ENCODE measurements at regions not wholly inside any gene's neighbourhood (a gene's known extent, or its start where the extent isn't known, plus 50 kb on each side); places are given as distances from the start of the nearest gene placed in this dataset.

- H3K9me3 ChIP-seq (ENCODE audit: control insufficient read depth, low read length): no peaks in the 10 kb centered on the region
- no peaks in the 10 kb centered on the region for H3K36me3 ChIP-seq (ENCODE audit: control insufficient read depth in 1 of 2, insufficient read depth in 2 of 2, low read length in 1 of 2)
- 38 to 67% methylated on average over 8 of the region's 8 CpGs for WGBS, 2 donors
- no peaks in the 10 kb centered on the region for H3K27me3 ChIP-seq (ENCODE audit: control insufficient read depth in 1 of 2, insufficient read depth in 2 of 2, low read length in 1 of 2)
- DNase-seq (no peak), ATAC-seq (ENCODE audit: low FRiP score) (no peak)
- no peaks in the 10 kb centered on the region for H3K4me1 ChIP-seq (ENCODE audit: control insufficient read depth in 1 of 2, insufficient read depth in 2 of 2, low read length in 2 of 2)
- H3K27ac ChIP-seq (ENCODE audit: low read depth in 1 of 2, low read length in 2 of 2): no peak overlapping the region
- intact Hi-C loops (cut with DNase I): no loop called here
- H3K4me3 ChIP-seq (ENCODE audit: low read length in 2 of 2): no peak overlapping the region
Measured at GRCh38 chr11:45400591-45400990, 114.5 kb upstream of the SYT13 start.

- 69 to 77% methylated on average over 3 of the region's 3 CpGs for WGBS, 2 donors
- no peaks in the 10 kb centered on the region for H3K4me1 ChIP-seq (ENCODE audit: control insufficient read depth in 1 of 2, insufficient read depth in 2 of 2, low read length in 2 of 2)
- H3K36me3 ChIP-seq (ENCODE audit: control insufficient read depth in 1 of 2, insufficient read depth in 2 of 2, low read length in 1 of 2): no peaks in the 10 kb centered on the region
- intact Hi-C loops (cut with DNase I): no loop called here
- DNase-seq (no peak), ATAC-seq (ENCODE audit: low FRiP score) (no peak)
- no peaks in the 10 kb centered on the region for H3K9me3 ChIP-seq (ENCODE audit: control insufficient read depth, low read length)
- H3K27ac ChIP-seq (ENCODE audit: low read depth in 1 of 2, low read length in 2 of 2): no peak overlapping the region
- no peak overlapping the region for H3K4me3 ChIP-seq (ENCODE audit: low read length in 2 of 2)
- no peaks in the 10 kb centered on the region for H3K27me3 ChIP-seq (ENCODE audit: control insufficient read depth in 1 of 2, insufficient read depth in 2 of 2, low read length in 1 of 2)
Measured at GRCh38 chr11:45399166-45399565, 113.0 kb upstream of the SYT13 start.

GRCh38 chr11:45398325-45398724 lies 112.2 kb upstream of the SYT13 start:
- no peak for DNase-seq
- no peaks in the 10 kb centered on the region for H3K27me3 ChIP-seq (ENCODE audit: control insufficient read depth in 1 of 2, insufficient read depth in 2 of 2, low read length in 1 of 2)
- H3K9me3 ChIP-seq (ENCODE audit: control insufficient read depth, low read length): no peaks in the 10 kb centered on the region
- 93 to 94% methylated on average over 8 of the region's 8 CpGs for WGBS, 2 donors
- no peaks in the 10 kb centered on the region for H3K36me3 ChIP-seq (ENCODE audit: control insufficient read depth in 1 of 2, insufficient read depth in 2 of 2, low read length in 1 of 2)
- intact Hi-C loops (cut with DNase I): no loop called here
- no peak overlapping the region for H3K4me3 ChIP-seq (ENCODE audit: low read length in 2 of 2)
- ATAC-seq (ENCODE audit: low FRiP score): no peak
- H3K27ac ChIP-seq (ENCODE audit: low read depth in 1 of 2, low read length in 2 of 2): no peak overlapping the region
- H3K4me1 ChIP-seq (ENCODE audit: control insufficient read depth in 1 of 2, insufficient read depth in 2 of 2, low read length in 2 of 2): no peaks in the 10 kb centered on the region

- intact Hi-C loops (cut with DNase I): no loop called here
- H3K4me1 ChIP-seq (ENCODE audit: control insufficient read depth in 1 of 2, insufficient read depth in 2 of 2, low read length in 2 of 2): no peaks in the 10 kb centered on the region
- H3K27me3 ChIP-seq (ENCODE audit: control insufficient read depth in 1 of 2, insufficient read depth in 2 of 2, low read length in 1 of 2): no peaks in the 10 kb centered on the region
- no peak overlapping the region for H3K4me3 ChIP-seq (ENCODE audit: low read length in 2 of 2)
- no peaks in the 10 kb centered on the region for H3K36me3 ChIP-seq (ENCODE audit: control insufficient read depth in 1 of 2, insufficient read depth in 2 of 2, low read length in 1 of 2)
- WGBS, 2 donors: 64 to 76% methylated on average over 4 of the region's 4 CpGs
- ATAC-seq (ENCODE audit: low FRiP score) (no peak), DNase-seq (no peak)
- H3K27ac ChIP-seq (ENCODE audit: low read depth in 1 of 2, low read length in 2 of 2): no peak overlapping the region
- H3K9me3 ChIP-seq (ENCODE audit: control insufficient read depth, low read length): no peaks in the 10 kb centered on the region
Measured at GRCh38 chr11:45396394-45396793, 110.3 kb upstream of the SYT13 start.

GRCh38 chr11:45395947-45396346 lies 109.8 kb upstream of the SYT13 start:
- 88 to 94% methylated on average over 5 of the region's 5 CpGs for WGBS, 2 donors

GRCh38 chr11:45395421-45395820 lies 109.3 kb upstream of the SYT13 start:
- no peak for ATAC-seq (ENCODE audit: low FRiP score)
- WGBS, 2 donors: 97 to 98% methylated on average over 6 of the region's 6 CpGs
- Histone ChIP-seq H3K27ac (ENCODE audit: low read depth in 1 of 2, low read length in 2 of 2) (no peak overlapping the region), H3K4me3 (ENCODE audit: low read length in 2 of 2) (no peak overlapping the region), H3K4me1 (ENCODE audit: control insufficient read depth in 1 of 2, insufficient read depth in 2 of 2, low read length in 2 of 2) (no peaks in the 10 kb centered on the region), H3K9me3 (ENCODE audit: control insufficient read depth, low read length) (no peaks in the 10 kb centered on the region), H3K36me3 (ENCODE audit: control insufficient read depth in 1 of 2, insufficient read depth in 2 of 2, low read length in 1 of 2) (no peaks in the 10 kb centered on the region), H3K27me3 (ENCODE audit: control insufficient read depth in 1 of 2, insufficient read depth in 2 of 2, low read length in 1 of 2) (no peaks in the 10 kb centered on the region)
- DNase-seq: no peak
- intact Hi-C loops (cut with DNase I): no loop called here

More at GRCh38 chr11:45395947-45396346, 109.8 kb upstream of the SYT13 start:
- H3K4me1 ChIP-seq (ENCODE audit: control insufficient read depth in 1 of 2, insufficient read depth in 2 of 2, low read length in 2 of 2): no peaks in the 10 kb centered on the region
- no peak overlapping the region for H3K27ac ChIP-seq (ENCODE audit: low read depth in 1 of 2, low read length in 2 of 2)
- DNase-seq (no peak), ATAC-seq (ENCODE audit: low FRiP score) (no peak)
- intact Hi-C loops (cut with DNase I): no loop called here
- H3K27me3 ChIP-seq (ENCODE audit: control insufficient read depth in 1 of 2, insufficient read depth in 2 of 2, low read length in 1 of 2): no peaks in the 10 kb centered on the region
- no peak overlapping the region for H3K4me3 ChIP-seq (ENCODE audit: low read length in 2 of 2)
- no peaks in the 10 kb centered on the region for H3K36me3 ChIP-seq (ENCODE audit: control insufficient read depth in 1 of 2, insufficient read depth in 2 of 2, low read length in 1 of 2)
- no peaks in the 10 kb centered on the region for H3K9me3 ChIP-seq (ENCODE audit: control insufficient read depth, low read length)

GRCh38 chr11:45394294-45395085 lies 108.3 kb upstream of the SYT13 start:
- Histone ChIP-seq H3K36me3 (ENCODE audit: control insufficient read depth in 1 of 2, insufficient read depth in 2 of 2, low read length in 1 of 2) (no peaks in the 10 kb centered on the region), H3K4me3 (ENCODE audit: low read length in 2 of 2) (no peak overlapping the region), H3K27me3 (ENCODE audit: control insufficient read depth in 1 of 2, insufficient read depth in 2 of 2, low read length in 1 of 2) (no peaks in the 10 kb centered on the region), H3K9me3 (ENCODE audit: control insufficient read depth, low read length) (no peaks in the 10 kb centered on the region), H3K4me1 (ENCODE audit: control insufficient read depth in 1 of 2, insufficient read depth in 2 of 2, low read length in 2 of 2) (no peaks in the 10 kb centered on the region), H3K27ac (ENCODE audit: low read depth in 1 of 2, low read length in 2 of 2) (no peak overlapping the region)
- intact Hi-C loops (cut with DNase I): no loop called here
- DNase-seq (peak in 1 of 2 donors; percentile 50), ATAC-seq (ENCODE audit: low FRiP score) (no peak)
- WGBS, 2 donors: 91% methylated on average over 8 of the region's 8 CpGs

GRCh38 chr11:45393826-45394225 lies 107.7 kb upstream of the SYT13 start:
- intact Hi-C loops (cut with DNase I): no loop called here
- H3K4me3 ChIP-seq (ENCODE audit: low read length in 2 of 2): no peak overlapping the region
- no peaks in the 10 kb centered on the region for H3K36me3 ChIP-seq (ENCODE audit: control insufficient read depth in 1 of 2, insufficient read depth in 2 of 2, low read length in 1 of 2)
- H3K27ac ChIP-seq (ENCODE audit: low read depth in 1 of 2, low read length in 2 of 2): no peak overlapping the region
- peak in 1 of 2 donors; percentile 70 for DNase-seq
- no peak for ATAC-seq (ENCODE audit: low FRiP score)
- 94 to 99% methylated on average over 11 of the region's 11 CpGs for WGBS, 2 donors
- no peaks in the 10 kb centered on the region for H3K4me1 ChIP-seq (ENCODE audit: control insufficient read depth in 1 of 2, insufficient read depth in 2 of 2, low read length in 2 of 2)
- H3K27me3 ChIP-seq (ENCODE audit: control insufficient read depth in 1 of 2, insufficient read depth in 2 of 2, low read length in 1 of 2): no peaks in the 10 kb centered on the region
- no peaks in the 10 kb centered on the region for H3K9me3 ChIP-seq (ENCODE audit: control insufficient read depth, low read length)

GRCh38 chr11:45393334-45393733 lies 107.2 kb upstream of the SYT13 start:
- ATAC-seq (ENCODE audit: low FRiP score) (no peak), DNase-seq (peak in 1 of 2 donors; percentile 31)
- Histone ChIP-seq H3K9me3 (ENCODE audit: control insufficient read depth, low read length) (no peaks in the 10 kb centered on the region), H3K36me3 (ENCODE audit: control insufficient read depth in 1 of 2, insufficient read depth in 2 of 2, low read length in 1 of 2) (no peaks in the 10 kb centered on the region), H3K4me3 (ENCODE audit: low read length in 2 of 2) (no peak overlapping the region), H3K27ac (ENCODE audit: low read depth in 1 of 2, low read length in 2 of 2) (no peak overlapping the region), H3K4me1 (ENCODE audit: control insufficient read depth in 1 of 2, insufficient read depth in 2 of 2, low read length in 2 of 2) (no peaks in the 10 kb centered on the region), H3K27me3 (ENCODE audit: control insufficient read depth in 1 of 2, insufficient read depth in 2 of 2, low read length in 1 of 2) (no peaks in the 10 kb centered on the region)
- WGBS, 2 donors: 81 to 89% methylated on average over 6 of the region's 6 CpGs
- intact Hi-C loops (cut with DNase I): no loop called here

All from aorta (tissue), 5 donors.